ENCODE measurements at regions not wholly inside any gene's neighbourhood (a gene's known extent, or its start where the extent isn't known, plus 50 kb on each side); places are given as distances from the start of the nearest gene placed in this dataset.
A peak's percentile ranks its signal among the peaks of the same experiment; 100 is the strongest.

GRCh38 chr9:26171691-26172090 lies 493.4 kb upstream of the TUSC1 start:
- H3K4me3 ChIP-seq (ENCODE audit: low read depth, low read length), result no peak overlapping the region
- TF ChIP-seq, protein P1, sequence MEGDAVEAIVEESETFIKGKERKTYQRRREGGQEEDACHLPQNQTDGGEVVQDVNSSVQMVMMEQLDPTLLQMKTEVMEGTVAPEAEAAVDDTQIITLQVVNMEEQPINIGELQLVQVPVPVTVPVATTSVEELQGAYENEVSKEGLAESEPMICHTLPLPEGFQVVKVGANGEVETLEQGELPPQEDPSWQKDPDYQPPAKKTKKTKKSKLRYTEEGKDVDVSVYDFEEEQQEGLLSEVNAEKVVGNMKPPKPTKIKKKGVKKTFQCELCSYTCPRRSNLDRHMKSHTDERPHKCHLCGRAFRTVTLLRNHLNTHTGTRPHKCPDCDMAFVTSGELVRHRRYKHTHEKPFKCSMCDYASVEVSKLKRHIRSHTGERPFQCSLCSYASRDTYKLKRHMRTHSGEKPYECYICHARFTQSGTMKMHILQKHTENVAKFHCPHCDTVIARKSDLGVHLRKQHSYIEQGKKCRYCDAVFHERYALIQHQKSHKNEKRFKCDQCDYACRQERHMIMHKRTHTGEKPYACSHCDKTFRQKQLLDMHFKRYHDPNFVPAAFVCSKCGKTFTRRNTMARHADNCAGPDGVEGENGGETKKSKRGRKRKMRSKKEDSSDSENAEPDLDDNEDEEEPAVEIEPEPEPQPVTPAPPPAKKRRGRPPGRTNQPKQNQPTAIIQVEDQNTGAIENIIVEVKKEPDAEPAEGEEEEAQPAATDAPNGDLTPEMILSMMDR (conservative IDR thresholded peaks at IDR 0.05; ENCODE audit: low read depth, low read length), result no peak
- DNase-seq (ENCODE audit: low read depth), result no peak

DNA sequence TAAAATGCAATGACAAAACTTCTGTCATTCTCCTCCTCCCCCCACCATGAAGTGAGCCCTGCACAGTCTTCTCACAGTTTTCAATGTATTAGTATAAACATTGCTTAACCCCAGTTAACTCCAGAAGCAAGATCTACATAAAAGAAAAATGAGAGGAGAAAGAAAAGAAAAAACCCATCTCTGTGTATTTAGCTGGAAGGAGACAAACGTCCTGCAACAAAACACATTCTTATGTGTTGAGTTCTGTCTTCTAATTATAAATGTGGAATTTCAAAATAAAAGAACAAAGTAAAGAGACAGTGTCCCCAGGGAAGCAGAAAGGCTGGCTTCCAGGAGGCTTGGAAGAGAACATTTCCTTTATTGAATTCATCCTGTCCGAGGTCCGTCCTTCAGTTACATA lies 491.9 kb upstream of the TUSC1 start:
- no peak overlapping the region for H3K4me3 ChIP-seq (ENCODE audit: low read depth, low read length)
- TF ChIP-seq, protein P1 (conservative IDR thresholded peaks at IDR 0.05; ENCODE audit: low read depth, low read length), result no peak
- no peak for DNase-seq (ENCODE audit: low read depth)

DNA sequence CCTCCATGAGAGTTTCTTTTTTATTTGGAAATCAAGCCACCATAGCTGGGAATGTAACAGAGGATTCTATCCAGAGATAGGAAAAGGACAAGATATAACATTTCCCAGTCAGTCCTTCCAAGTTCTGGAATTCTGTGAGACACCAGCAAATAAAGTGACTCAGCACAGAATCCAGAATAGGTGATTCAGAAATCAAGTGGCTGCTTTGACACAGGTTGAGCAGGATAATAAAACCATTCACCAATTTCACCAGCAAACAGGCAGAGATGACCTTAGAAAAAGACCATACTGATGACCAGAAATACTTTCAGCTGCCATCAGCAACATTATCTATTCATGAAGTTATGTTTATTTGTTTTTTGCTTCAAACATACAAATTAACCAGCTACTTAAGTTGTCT lies 491.5 kb upstream of the TUSC1 start:
- TF ChIP-seq, protein P1 (conservative IDR thresholded peaks at IDR 0.05; ENCODE audit: low read depth, low read length), result no peak
- no peak for DNase-seq (ENCODE audit: low read depth)

GRCh38 chr9:26166537-26166936 lies 488.3 kb upstream of the TUSC1 start:
- H3K4me3 ChIP-seq (ENCODE audit: low read depth, low read length), result no peak overlapping the region
- no peak for DNase-seq (ENCODE audit: low read depth)
- TF ChIP-seq, protein P1 (conservative IDR thresholded peaks at IDR 0.05; ENCODE audit: low read depth, low read length), result no peak

More for the DNA sequence above, 491.5 kb upstream of the TUSC1 start:
- H3K4me3 ChIP-seq (ENCODE audit: low read depth, low read length), result no peak overlapping the region

- no peak overlapping the region for H3K4me3 ChIP-seq (ENCODE audit: low read depth, low read length)
- no peak for DNase-seq (ENCODE audit: low read depth)
- TF ChIP-seq, protein P1 (conservative IDR thresholded peaks at IDR 0.05; ENCODE audit: low read depth, low read length), result no peak
These were observed 487.2 kb upstream of the TUSC1 start for GRCh38 chr9:26165426-26165825.

GRCh38 chr9:26163931-26164330 lies 485.7 kb upstream of the TUSC1 start:
- TF ChIP-seq, protein P1 (conservative IDR thresholded peaks at IDR 0.05; ENCODE audit: low read depth, low read length), result no peak
- no peak overlapping the region for H3K4me3 ChIP-seq (ENCODE audit: low read depth, low read length)
- peak; percentile 4 for DNase-seq (ENCODE audit: low read depth)

- no peak for DNase-seq (ENCODE audit: low read depth)
- no peak overlapping the region for H3K4me3 ChIP-seq (ENCODE audit: low read depth, low read length)
- TF ChIP-seq, protein P1 (conservative IDR thresholded peaks at IDR 0.05; ENCODE audit: low read depth, low read length), result no peak
These were observed 481.5 kb upstream of the TUSC1 start for GRCh38 chr9:26159575-26160392.

All from choroid plexus epithelial cell (primary cell).